WTC11 (cell line): ENCODE measurements at regions not wholly inside any gene's neighbourhood (a gene's known extent, or its start where the extent isn't known, plus 50 kb on each side); places are given as distances from the start of the nearest gene placed in this dataset.

Experiments
- ATAC-seq: fragments of 200-7000 bp; cut with Tn5 transposase; 2 replicates; pipeline ENCODE4 v1.10.0; 2021; ENCODE audit warnings: mild to moderate bottlenecking, moderate library complexity
- CTCF ChIA-PET: fragments of 300-600 bp; sonication (Branson Sonifier 250); formaldehyde crosslinking; loops from one replicate; lab custom pipeline; 2021; ENCODE audit warnings: antibody characterized with exemption; lab: Charles Lee
- POLR2A ChIA-PET: fragments of 350-600 bp; sonication (Branson Sonifier 250); formaldehyde crosslinking; loops from one replicate; lab custom pipeline; 2021; ENCODE audit warnings: antibody characterized with exemption; lab: Charles Lee
- DNase-seq: peaks from one replicate; pipeline ENCODE4 v3.0.0; 2021; ENCODE audit warnings: low spot score
- H3K27ac Mint-ChIP-seq: 2 replicates; pipeline ENCODE4 v1.8.0; 2021; ENCODE audit warnings: mixed read lengths
- H3K27me3 Mint-ChIP-seq: 2 replicates; pipeline ENCODE4 v1.8.0; 2021; ENCODE audit warnings: low read depth, mild to moderate bottlenecking, moderate library complexity, mixed read lengths
- H3K36me3 Mint-ChIP-seq: 2 replicates; pipeline ENCODE4 v1.8.0; 2021; ENCODE audit warnings: mixed read lengths
- H3K4me1 Mint-ChIP-seq: 2 replicates; pipeline ENCODE4 v1.8.0; 2022; ENCODE audit warnings: mixed read lengths
- H3K4me3 Mint-ChIP-seq: 2 replicates; pipeline ENCODE4 v1.8.0; 2021; ENCODE audit warnings: mild to moderate bottlenecking, moderate library complexity, mixed read lengths
- H3K9me3 Mint-ChIP-seq: 2 replicates; pipeline ENCODE4 v1.8.0; 2021; ENCODE audit warnings: mixed read lengths
- CDX4 ChIP-seq: fragments of 250-450 bp; sonication (Bioruptor Pico); IDR thresholded peaks from 2 replicates; pipeline ENCODE4 v1.9.0; 2021; ENCODE audit warnings: moderate library complexity, mild to moderate bottlenecking, inconsistent platforms, borderline replicate concordance
- CREB1 ChIP-seq: sonication (generic); formaldehyde crosslinking; IDR thresholded peaks from 2 replicates; pipeline ENCODE4 v1.8.0; 2023; ENCODE audit warnings: mild to moderate bottlenecking, missing genetic modification reagents
- E2F5 ChIP-seq: sonication (generic); formaldehyde crosslinking; IDR thresholded peaks from 2 replicates; pipeline ENCODE4 v1.8.1; 2022; ENCODE audit warnings: mild to moderate bottlenecking, moderate library complexity, missing genetic modification reagents
- EMX1 ChIP-seq: fragments of 250-450 bp; sonication (Bioruptor Pico); IDR thresholded peaks from 2 replicates; pipeline ENCODE4 v1.8.0; 2021; ENCODE audit warnings: mild to moderate bottlenecking
- ESRRA ChIP-seq: sonication (generic); formaldehyde crosslinking; IDR thresholded peaks from 2 replicates; pipeline ENCODE4 v1.8.1; 2022; ENCODE audit warnings: mild to moderate bottlenecking, missing genetic modification reagents, borderline replicate concordance
- FOXJ3 ChIP-seq: sonication (generic); formaldehyde crosslinking; IDR thresholded peaks from 2 replicates; pipeline ENCODE4 v1.9.0; 2021; ENCODE audit warnings: missing genetic modification reagents, mild to moderate bottlenecking, borderline replicate concordance
- FOXP1 ChIP-seq: sonication (generic); formaldehyde crosslinking; IDR thresholded peaks from 2 replicates; pipeline ENCODE4 v1.8.0; 2022; ENCODE audit warnings: missing genetic modification reagents, mild to moderate bottlenecking, moderate library complexity, borderline replicate concordance
- IRF1 ChIP-seq: sonication (generic); formaldehyde crosslinking; IDR thresholded peaks from 2 replicates; pipeline ENCODE4 v1.8.0; 2023; ENCODE audit warnings: missing genetic modification reagents
- NR2C2 ChIP-seq: sonication (generic); formaldehyde crosslinking; IDR thresholded peaks from 2 replicates; pipeline ENCODE4 v1.8.0; 2022; ENCODE audit warnings: mild to moderate bottlenecking, missing genetic modification reagents
- PRDM15 ChIP-seq: sonication (generic); formaldehyde crosslinking; IDR thresholded peaks from 2 replicates; pipeline ENCODE4 v1.8.0; 2022; ENCODE audit warnings: missing genetic modification reagents
- PREB ChIP-seq: sonication (generic); formaldehyde crosslinking; IDR thresholded peaks from 2 replicates; pipeline ENCODE4 v1.8.1; 2022; ENCODE audit warnings: mild to moderate bottlenecking, missing genetic modification reagents, moderate library complexity, borderline replicate concordance
- TEAD4 ChIP-seq: sonication (generic); formaldehyde crosslinking; IDR thresholded peaks from 2 replicates; pipeline ENCODE4 v1.8.0; 2022; ENCODE audit warnings: mild to moderate bottlenecking, missing genetic modification reagents
- ZBTB21 ChIP-seq: sonication (generic); formaldehyde crosslinking; IDR thresholded peaks from 2 replicates; pipeline ENCODE4 v1.8.1; 2023; ENCODE audit warnings: mild to moderate bottlenecking, missing genetic modification reagents, borderline replicate concordance
- ZNF121 ChIP-seq: sonication (generic); formaldehyde crosslinking; IDR thresholded peaks from 2 replicates; pipeline ENCODE4 v1.8.0; 2023; ENCODE audit warnings: missing genetic modification reagents
- ZNF317 ChIP-seq: sonication (generic); formaldehyde crosslinking; IDR thresholded peaks from 2 replicates; pipeline ENCODE4 v1.8.1; 2023; ENCODE audit warnings: low read depth, mild to moderate bottlenecking, moderate library complexity, missing genetic modification reagents, borderline replicate concordance
- ZNF416 ChIP-seq: fragments of 250-450 bp; sonication (Bioruptor Pico); IDR thresholded peaks from 2 replicates; pipeline ENCODE4 v1.9.0; 2021; ENCODE audit warnings: mild to moderate bottlenecking, inconsistent platforms
- ZNF532 ChIP-seq: fragments of 250-450 bp; sonication (Bioruptor Pico); IDR thresholded peaks from 2 replicates; pipeline ENCODE4 v1.9.0; 2021; ENCODE audit warnings: mild to moderate bottlenecking, borderline replicate concordance

GRCh38 chr6:90372885-90373284 lies 76.2 kb upstream of the BACH2 start:
- Mint-ChIP-seq H3K9me3 (peaks cover 2% of the 10 kb centered on the region), H3K36me3 (no peaks in the 10 kb centered on the region), H3K4me1 (peaks cover 27% of the 10 kb centered on the region)
- no peak for DNase-seq
- no peak for TF ChIP-seq ZBTB21 (CRISPR knock-in tag)
- no peak for TF ChIP-seq IRF1
- no peak for TF ChIP-seq ESRRA (CRISPR knock-in tag)
- TF ChIP-seq ZNF121: no peak
- TF ChIP-seq ZNF416: no peak
- no peak for TF ChIP-seq E2F5 (CRISPR knock-in tag)
- TF ChIP-seq CDX4 (CRISPR knock-in tag): no peak
- TF ChIP-seq, all 79 proteins: peak for 0
- ChIA-PET POLR2A (no interaction called here), CTCF (interaction anchor here (1.8 kb wide), 1 partner anchor 20 kb away, joined by 9 read pairs; no protein-coding TSS in a partner anchor)
- Mint-ChIP-seq H3K4me3 (no peak overlapping the region), H3K27ac (no peak overlapping the region), H3K27me3 (no peaks in the 10 kb centered on the region)
- no peak for ATAC-seq

- Mint-ChIP-seq H3K4me3 (no peak overlapping the region), H3K27ac (no peak overlapping the region), H3K27me3 (no peaks in the 10 kb centered on the region), H3K9me3 (peaks cover 4% of the 10 kb centered on the region), H3K36me3 (no peaks in the 10 kb centered on the region), H3K4me1 (peaks cover 25% of the 10 kb centered on the region)
- CTCF ChIA-PET: interaction anchor here (1.8 kb wide), 1 partner anchor 21 kb away, joined by 9 read pairs; no protein-coding TSS in a partner anchor
- ATAC-seq: no peak
- no peak for TF ChIP-seq TEAD4 (CRISPR knock-in tag)
- POLR2A ChIA-PET: no interaction called here
- no peak for DNase-seq
These were observed 75.8 kb upstream of the BACH2 start for GRCh38 chr6:90372450-90372849.

GRCh38 chr6:90370493-90370959 lies 73.9 kb upstream of the BACH2 start:
- DNase-seq: no peak
- TF ChIP-seq E2F5 (CRISPR knock-in tag): no peak
- no peak for TF ChIP-seq FOXJ3 (CRISPR knock-in tag)
- no peak for TF ChIP-seq ZNF317 (CRISPR knock-in tag)
- TF ChIP-seq ZNF532 (CRISPR knock-in tag): no peak
- TF ChIP-seq IRF1: no peak
- no peak for TF ChIP-seq FOXP1 (CRISPR knock-in tag)
- no peak for TF ChIP-seq NR2C2 (CRISPR knock-in tag)
- TF ChIP-seq EMX1 (CRISPR knock-in tag): no peak
- no peak for TF ChIP-seq PREB
- TF ChIP-seq CREB1 (CRISPR knock-in tag): no peak
- TF ChIP-seq PRDM15 (CRISPR knock-in tag): no peak
- POLR2A ChIA-PET: no interaction called here
- CTCF ChIA-PET: interaction anchor here (0.6 to 1.9 kb wide), 3 partner anchors 23 to 466 kb away, joined by 3 to 4 read pairs (median 4); no protein-coding TSS in a partner anchor
- no peaks in the 10 kb centered on the region for H3K27me3 Mint-ChIP-seq
- H3K27ac Mint-ChIP-seq: no peak overlapping the region
- H3K4me3 Mint-ChIP-seq: no peak overlapping the region
- peaks cover 4% of the 10 kb centered on the region for H3K9me3 Mint-ChIP-seq
- no peaks in the 10 kb centered on the region for H3K36me3 Mint-ChIP-seq
- no peak for ATAC-seq
- peaks cover 25% of the 10 kb centered on the region for H3K4me1 Mint-ChIP-seq
